Tibial nerve (tissue), 3 donors: ENCODE measurements at regions not wholly inside any gene's neighbourhood (a gene's known extent, or its start where the extent isn't known, plus 50 kb on each side); places are given as distances from the start of the nearest gene placed in this dataset.

Source experiments
- POLR2A ChIP-seq, 2 donors: fragments of 450-650 bp; IDR thresholded peaks; one replicate each; pipeline ENCODE4 v1.6.1; 2017; ENCODE audit warnings: antibody characterized with exemption in 2 of 2, mild to moderate bottlenecking in 2 of 2, moderate library complexity in 2 of 2
- TF ChIP-seq, protein P1 (sequence below), 5 experiments: fragments of 200-600 bp in 3 of 5; fragments of 450-650 bp in 2 of 5; sonication (generic) in 3 of 5; IDR thresholded peaks; one replicate each; pipeline ENCODE4 v1.5.1; 2016 to 2019; ENCODE audit warnings: antibody characterized with exemption in 5 of 5, mild to moderate bottlenecking in 3 of 5, moderate library complexity in 2 of 5

DNA sequence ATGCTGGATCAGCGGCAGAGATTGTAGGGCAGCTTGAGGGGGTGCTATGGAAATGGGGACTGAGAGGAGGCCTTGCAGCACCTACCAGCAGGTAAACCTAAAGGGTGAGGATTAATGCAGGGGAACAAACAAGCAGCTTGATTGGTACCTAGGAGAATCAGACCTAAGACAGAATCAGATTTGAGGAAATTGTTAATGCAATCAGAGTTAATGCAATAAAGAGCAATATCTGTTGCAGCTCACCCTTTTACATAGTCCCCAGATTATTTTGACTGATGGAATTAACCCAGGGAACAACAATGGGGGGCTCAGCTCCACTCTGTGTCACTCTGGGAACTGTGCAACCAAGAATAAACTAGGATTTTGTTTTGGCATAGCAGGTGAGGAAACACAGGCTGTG is 64.5 kb downstream of the ZC3H11B start:
- TF ChIP-seq, protein P1, sequence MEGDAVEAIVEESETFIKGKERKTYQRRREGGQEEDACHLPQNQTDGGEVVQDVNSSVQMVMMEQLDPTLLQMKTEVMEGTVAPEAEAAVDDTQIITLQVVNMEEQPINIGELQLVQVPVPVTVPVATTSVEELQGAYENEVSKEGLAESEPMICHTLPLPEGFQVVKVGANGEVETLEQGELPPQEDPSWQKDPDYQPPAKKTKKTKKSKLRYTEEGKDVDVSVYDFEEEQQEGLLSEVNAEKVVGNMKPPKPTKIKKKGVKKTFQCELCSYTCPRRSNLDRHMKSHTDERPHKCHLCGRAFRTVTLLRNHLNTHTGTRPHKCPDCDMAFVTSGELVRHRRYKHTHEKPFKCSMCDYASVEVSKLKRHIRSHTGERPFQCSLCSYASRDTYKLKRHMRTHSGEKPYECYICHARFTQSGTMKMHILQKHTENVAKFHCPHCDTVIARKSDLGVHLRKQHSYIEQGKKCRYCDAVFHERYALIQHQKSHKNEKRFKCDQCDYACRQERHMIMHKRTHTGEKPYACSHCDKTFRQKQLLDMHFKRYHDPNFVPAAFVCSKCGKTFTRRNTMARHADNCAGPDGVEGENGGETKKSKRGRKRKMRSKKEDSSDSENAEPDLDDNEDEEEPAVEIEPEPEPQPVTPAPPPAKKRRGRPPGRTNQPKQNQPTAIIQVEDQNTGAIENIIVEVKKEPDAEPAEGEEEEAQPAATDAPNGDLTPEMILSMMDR (IDR thresholded peaks at IDR 0.05): no peak
- TF ChIP-seq POLR2A (IDR thresholded peaks at IDR 0.05): no peak
